H1 (cell line): ENCODE measurements at regions not wholly inside any gene's neighbourhood (a gene's known extent, or its start where the extent isn't known, plus 50 kb on each side); places are given as distances from the start of the nearest gene placed in this dataset.

ENCODE experiments used
- CREB1 ChIP-seq: IDR thresholded peaks from 2 replicates; pipeline ENCODE4 v1.6.1; 2012; ENCODE audit warnings: inconsistent platforms
- EP300 ChIP-seq, 2 experiments: IDR thresholded peaks; 1 replicate in 1 of 2; 2 replicates in 1 of 2; pipeline ENCODE4 v1.6.1; 2011 to 2012; ENCODE audit warnings: low read depth in 2 of 2, low read length in 2 of 2, mild to moderate bottlenecking in 2 of 2, borderline replicate concordance in 1 of 2, inconsistent platforms in 1 of 2, moderate library complexity in 1 of 2
- JUND ChIP-seq: IDR thresholded peaks from 2 replicates; pipeline ENCODE4 v1.6.1; 2011; ENCODE audit warnings: mild to moderate bottlenecking, improper control_type of control experiment, low read length
- PHF8 ChIP-seq: fragments of 200-600 bp; sonication (generic); conservative IDR thresholded peaks from 2 replicates; pipeline ENCODE4 v1.7.1; 2012; ENCODE audit warnings: low read depth, mild to moderate bottlenecking, inconsistent platforms, low read length, moderate library complexity
- POLR2AphosphoS5 ChIP-seq: IDR thresholded peaks from 2 replicates; pipeline ENCODE4 v1.6.1; 2011; ENCODE audit warnings: low read depth, low read length
- SIN3A ChIP-seq, 2 experiments: IDR thresholded peaks in 1 of 2; conservative IDR thresholded peaks in 1 of 2; 2 replicates each; pipeline ENCODE4 v1.6.1; 2011 to 2012; ENCODE audit warnings: low read length in 2 of 2, improper control_type of control experiment in 1 of 2, low read depth in 1 of 2, mild to moderate bottlenecking in 1 of 2
- SUZ12 ChIP-seq: fragments of 200-600 bp; sonication (generic); IDR thresholded peaks from 2 replicates; pipeline ENCODE4 v1.6.1; 2012; ENCODE audit warnings: mild to moderate bottlenecking, inconsistent platforms, low read length, moderate library complexity, mixed read lengths
- TEAD4 ChIP-seq: IDR thresholded peaks from 2 replicates; pipeline ENCODE4 v1.6.1; 2012; ENCODE audit warnings: low read depth, low read length, inconsistent platforms, mixed read lengths

GRCh38 chrX:117751155-117751554 is 365.5 kb downstream of the KLHL13 start (continued):
- no peak for TF ChIP-seq TEAD4
- no peak for TF ChIP-seq POLR2AphosphoS5
- TF ChIP-seq PHF8, result no peak
- TF ChIP-seq SUZ12, result no peak
- TF ChIP-seq SIN3A (conservative IDR thresholded peaks at IDR 0.05 in 1 of 2, IDR thresholded peaks at IDR 0.05 in 1 of 2; ENCODE audit: low read depth in 1 of 2, low read length in 2 of 2), result no peak
- no peak for TF ChIP-seq CREB1
- no peak for TF ChIP-seq EP300 (IDR thresholded peaks at IDR 0.05; ENCODE audit: borderline replicate concordance in 1 of 2, low read depth in 2 of 2, low read length in 2 of 2)
- TF ChIP-seq JUND, result no peak
